Naive thymus-derived CD8-positive, alpha-beta T cell (primary cell): ENCODE measurements at regions not wholly inside any gene's neighbourhood (a gene's known extent, or its start where the extent isn't known, plus 50 kb on each side); places are given as distances from the start of the nearest gene placed in this dataset.
A peak's percentile ranks its signal among the peaks of the same experiment; 100 is the strongest.

Source experiments
- ATAC-seq, 2 donors: fragments of 150-1000 bp; cut with Tn5 transposase in 1 of 2; sonication (Bioruptor Pico), chemical (Tn5 transposase) in 1 of 2; 1 replicate in 1 of 2; 2 replicates in 1 of 2; pipeline ENCODE4 v1.10.0; 2021; ENCODE audit warnings: mild to moderate bottlenecking in 2 of 2, moderate library complexity in 2 of 2
- POLR2A ChIA-PET: fragments of 350-600 bp; sonication (Branson Sonifier 250); formaldehyde crosslinking; loops from one replicate; lab custom pipeline; 2021; ENCODE audit warnings: antibody characterized with exemption; lab: Charles Lee
- DNase-seq, 10 donors: peaks; one replicate each; pipeline versions ENCODE4 v3.0.0 to v3.0.0-alpha.2; 2020 to 2022
- H3K27ac Mint-ChIP-seq, 10 donors: one replicate each; pipeline ENCODE4 v1.8.0; 2020 to 2022; ENCODE audit warnings: mild to moderate bottlenecking in 10 of 10, mixed read lengths in 10 of 10, moderate library complexity in 4 of 10, inconsistent platforms in 1 of 10
- H3K27me3 Mint-ChIP-seq, 5 donors: one replicate each; pipeline ENCODE4 v1.8.0; 2021 to 2022; ENCODE audit warnings: mixed read lengths in 5 of 5
- H3K36me3 Mint-ChIP-seq, 3 donors: one replicate each; pipeline ENCODE4 v1.8.0; 2020 to 2022; ENCODE audit warnings: mixed read lengths in 3 of 3, mild to moderate bottlenecking in 2 of 3, inconsistent platforms in 1 of 3
- H3K4me1 Mint-ChIP-seq, 4 donors: one replicate each; pipeline ENCODE4 v1.8.0; 2021 to 2022; ENCODE audit warnings: mixed read lengths in 4 of 4
- H3K4me3 Mint-ChIP-seq, 10 donors: one replicate each; pipeline ENCODE4 v1.8.0; 2020 to 2022; ENCODE audit warnings: mild to moderate bottlenecking in 10 of 10, mixed read lengths in 10 of 10, moderate library complexity in 6 of 10, inconsistent platforms in 1 of 10
- H3K9me3 Mint-ChIP-seq, 9 donors: one replicate each; pipeline ENCODE4 v1.8.0; 2020 to 2022; ENCODE audit warnings: mixed read lengths in 9 of 9, mild to moderate bottlenecking in 3 of 9, inconsistent platforms in 1 of 9, moderate library complexity in 1 of 9

GRCh38 chr11:11044137-11044855, 186.4 kb upstream of the ZBED5 start:
- Mint-ChIP-seq H3K9me3 (no peaks in the 10 kb centered on the region), H3K27me3 (peaks cover 0 to 1% (median 0%) of the 10 kb centered on the region in 5 donors), H3K36me3 (peaks cover 0 to 1% (median 0%) of the 10 kb centered on the region in 3 donors), H3K27ac (peak overlapping the region in 1 of 10 donors; percentile 48), H3K4me3 (no peak overlapping the region), H3K4me1 (peaks cover 0 to 2% (median 0%) of the 10 kb centered on the region in 4 donors)
- POLR2A ChIA-PET = interaction anchor here (0.9 kb wide), 1 partner anchor 388 kb away, joined by 3 read pairs; no protein-coding TSS in a partner anchor
- DNase-seq (no peak), ATAC-seq (no peak)

- H3K36me3 Mint-ChIP-seq = peaks cover 0 to 1% (median 0%) of the 10 kb centered on the region in 3 donors
- peaks cover 0 to 1% (median 0%) of the 10 kb centered on the region in 5 donors for H3K27me3 Mint-ChIP-seq
- H3K4me1 Mint-ChIP-seq = peaks cover 0 to 2% (median 1%) of the 10 kb centered on the region in 4 donors
- DNase-seq (no peak), ATAC-seq (no peak)
- no peaks in the 10 kb centered on the region for H3K9me3 Mint-ChIP-seq
- no peak overlapping the region for H3K4me3 Mint-ChIP-seq
- POLR2A ChIA-PET = no interaction called here
- peak overlapping the region in 1 of 10 donors; percentile 43 for H3K27ac Mint-ChIP-seq
Observed at GRCh38 chr11:11043721-11044120, 185.9 kb upstream of the ZBED5 start.

DNA sequence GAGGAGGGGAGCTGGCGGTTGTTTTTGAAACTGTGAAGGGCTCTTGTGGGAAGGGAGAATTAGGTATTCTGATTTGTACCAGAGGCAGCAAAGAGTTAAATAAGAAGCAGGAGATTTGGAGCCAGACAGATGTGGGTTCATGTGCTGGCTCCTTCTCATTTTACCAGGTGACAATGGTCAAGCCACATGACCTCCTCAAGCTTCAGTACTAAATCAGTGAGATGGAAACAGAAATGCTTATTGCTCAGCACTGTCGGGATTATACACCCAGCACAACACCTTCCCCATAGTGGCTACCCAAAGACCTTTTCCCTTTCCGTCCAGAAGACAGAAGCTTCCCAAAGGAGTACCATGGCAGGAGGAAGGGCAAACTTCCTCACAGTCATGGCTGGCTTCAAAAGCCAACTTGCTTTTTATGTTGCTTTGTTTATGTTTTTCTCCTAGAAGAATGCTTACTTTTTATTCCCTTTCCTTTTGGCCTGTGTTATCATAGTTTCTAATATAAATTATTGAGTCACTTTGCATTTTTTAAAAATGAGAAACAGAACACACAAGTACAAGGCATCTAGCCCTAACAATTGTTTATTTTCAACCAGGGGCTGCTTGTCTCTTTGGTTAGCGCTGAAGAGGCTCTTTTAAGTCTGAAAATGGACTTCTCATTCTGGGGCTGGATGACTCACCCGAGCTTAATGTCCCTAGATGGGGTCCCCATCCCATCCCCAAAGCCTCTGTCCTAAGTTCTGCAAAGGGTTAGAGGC, 181.5 kb upstream of the ZBED5 start:
- Mint-ChIP-seq H3K36me3 (no peaks in the 10 kb centered on the region), H3K27ac (peak overlapping the region in 5 of 10 donors; percentile 7 to 45 (median 33))

GRCh38 chr11:11038782-11039181, 180.9 kb upstream of the ZBED5 start:
- H3K27ac Mint-ChIP-seq = peak overlapping the region in 5 of 10 donors; percentile 7 to 75 (median 39)
- peaks cover 0 to 5% (median 0%) of the 10 kb centered on the region in 5 donors for H3K27me3 Mint-ChIP-seq
- POLR2A ChIA-PET = interaction anchor here (1.0 to 3.2 kb wide), 3 partner anchors 110 to 181 kb away, joined by 4 to 22 read pairs (median 5); partner anchors contain the start of gene ZBED5
- H3K36me3 Mint-ChIP-seq = no peaks in the 10 kb centered on the region
- H3K4me3 Mint-ChIP-seq = no peak overlapping the region
- DNase-seq (no peak), ATAC-seq (no peak)
- no peaks in the 10 kb centered on the region for H3K9me3 Mint-ChIP-seq
- H3K4me1 Mint-ChIP-seq = peaks cover 6 to 27% (median 17%) of the 10 kb centered on the region in 4 donors

More for the DNA sequence above, 181.5 kb upstream of the ZBED5 start:
- Mint-ChIP-seq H3K27me3 (peaks cover 0 to 3% (median 0%) of the 10 kb centered on the region in 5 donors), H3K9me3 (no peaks in the 10 kb centered on the region), H3K4me3 (no peak overlapping the region), H3K4me1 (peaks cover 6 to 27% (median 17%) of the 10 kb centered on the region in 4 donors)
- DNase-seq (no peak), ATAC-seq (no peak)
- POLR2A ChIA-PET = no interaction called here

DNA sequence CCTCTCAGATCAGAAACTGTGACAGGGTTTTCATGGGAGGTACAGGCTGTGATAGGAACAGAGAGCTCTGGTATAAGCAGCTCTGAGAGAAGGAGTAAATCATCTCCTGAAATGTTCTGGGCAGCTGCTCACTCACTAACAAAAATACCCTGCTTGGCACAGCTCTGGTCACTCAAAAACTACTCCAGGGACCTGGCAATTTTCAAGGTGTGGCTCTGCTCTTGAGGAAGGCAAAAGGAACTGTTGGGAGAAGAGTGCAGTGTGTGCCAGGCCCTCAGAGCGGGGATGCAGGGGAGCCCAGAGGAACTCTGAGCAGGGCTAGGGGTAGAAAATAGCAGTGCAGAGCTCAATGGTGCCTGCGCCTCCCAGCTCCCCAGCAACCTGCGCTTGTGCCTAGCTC, 180.5 kb upstream of the ZBED5 start:
- H3K4me3 Mint-ChIP-seq = no peak overlapping the region
- peak overlapping the region in 6 of 10 donors; percentile 29 to 62 (median 40) for H3K27ac Mint-ChIP-seq
- POLR2A ChIA-PET = interaction anchor here (1.0 to 3.2 kb wide), 4 partner anchors 110 to 229 kb away, joined by 3 to 22 read pairs (median 4); partner anchors contain the start of genes EIF4G2 and ZBED5

GRCh38 chr11:11036848-11037732, 179.2 kb upstream of the ZBED5 start:
- POLR2A ChIA-PET = interaction anchor here (0.9 to 3.2 kb wide), 6 partner anchors 104 to 751 kb away, joined by 3 to 22 read pairs (median 3); partner anchors contain the start of gene EIF4G2
- peaks cover 6 to 27% (median 17%) of the 10 kb centered on the region in 4 donors for H3K4me1 Mint-ChIP-seq
- DNase-seq (peak in 9 of 10 donors; percentile 17 to 71 (median 44)), ATAC-seq (peak; percentile 91 to 95)
- H3K9me3 Mint-ChIP-seq = no peaks in the 10 kb centered on the region
- peak overlapping the region in 2 of 10 donors; percentile 11 to 18 for H3K4me3 Mint-ChIP-seq
- H3K27ac Mint-ChIP-seq = peak overlapping the region; percentile 22 to 88 (median 79)
- H3K27me3 Mint-ChIP-seq = peaks cover 0 to 5% (median 0%) of the 10 kb centered on the region in 5 donors
- H3K36me3 Mint-ChIP-seq = no peaks in the 10 kb centered on the region

More for the DNA sequence above, 180.5 kb upstream of the ZBED5 start:
- H3K9me3 Mint-ChIP-seq = no peaks in the 10 kb centered on the region
- DNase-seq (no peak), ATAC-seq (no peak)
- H3K27me3 Mint-ChIP-seq = peaks cover 0 to 5% (median 0%) of the 10 kb centered on the region in 5 donors
- H3K36me3 Mint-ChIP-seq = no peaks in the 10 kb centered on the region
- H3K4me1 Mint-ChIP-seq = peaks cover 6 to 27% (median 17%) of the 10 kb centered on the region in 4 donors

DNA sequence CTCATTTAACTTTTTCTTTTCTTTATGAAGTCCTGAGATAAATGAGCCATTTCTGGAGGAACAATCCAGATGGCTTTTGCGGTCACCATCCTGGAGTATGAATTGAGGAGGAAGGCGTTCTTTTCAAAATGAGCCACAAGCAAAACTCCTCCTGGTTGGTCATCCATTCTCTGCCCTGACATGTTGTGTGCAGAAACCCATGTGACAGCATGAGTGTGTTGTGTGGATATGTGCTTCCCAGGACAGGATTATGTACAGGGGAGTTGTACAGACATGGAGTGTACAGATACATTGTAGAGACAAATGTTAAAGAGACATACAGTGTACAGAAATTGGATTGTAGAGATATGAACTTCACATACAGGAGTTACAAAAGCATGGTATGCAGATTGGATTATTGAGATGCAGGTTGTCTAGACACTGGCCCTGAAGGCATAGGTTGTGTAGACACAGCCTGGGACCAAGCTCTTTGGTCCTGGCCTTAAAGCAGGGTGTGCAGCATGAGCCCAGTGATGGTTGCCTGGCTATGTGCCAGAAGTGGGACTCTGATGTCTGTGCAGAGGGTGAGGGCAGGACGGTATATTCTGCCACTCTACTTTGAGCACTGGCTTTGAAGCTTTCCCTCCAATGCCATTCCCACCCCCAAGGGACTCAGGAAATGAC, 178.5 kb upstream of the ZBED5 start:
- POLR2A ChIA-PET = interaction anchor here (0.9 to 3.2 kb wide), 5 partner anchors 105 to 752 kb away, joined by 3 to 22 read pairs (median 3); no protein-coding TSS in a partner anchor
- peak; percentile 34 to 38 for ATAC-seq
- Mint-ChIP-seq H3K27me3 (peaks cover 0 to 5% (median 0%) of the 10 kb centered on the region in 5 donors), H3K4me1 (peaks cover 6 to 27% (median 17%) of the 10 kb centered on the region in 4 donors), H3K4me3 (no peak overlapping the region), H3K9me3 (no peaks in the 10 kb centered on the region), H3K36me3 (no peaks in the 10 kb centered on the region), H3K27ac (peak overlapping the region; percentile 0 to 88 (median 74))
- no peak for DNase-seq

- no peak overlapping the region for H3K4me3 Mint-ChIP-seq
- H3K36me3 Mint-ChIP-seq = no peaks in the 10 kb centered on the region
- H3K4me1 Mint-ChIP-seq = peaks cover 6 to 27% (median 17%) of the 10 kb centered on the region in 4 donors
- POLR2A ChIA-PET = interaction anchor here (3.2 kb wide), 1 partner anchor 123 kb away, joined by 22 read pairs; no protein-coding TSS in a partner anchor
- peaks cover 0 to 5% (median 0%) of the 10 kb centered on the region in 5 donors for H3K27me3 Mint-ChIP-seq
- no peak for ATAC-seq
- no peak for DNase-seq
- H3K27ac Mint-ChIP-seq = no peak overlapping the region
- no peaks in the 10 kb centered on the region for H3K9me3 Mint-ChIP-seq
Observed at GRCh38 chr11:11035331-11035730, 177.5 kb upstream of the ZBED5 start.

GRCh38 chr11:11034476-11034875, 176.6 kb upstream of the ZBED5 start:
- H3K27me3 Mint-ChIP-seq = peaks cover 0 to 5% (median 0%) of the 10 kb centered on the region in 5 donors
- DNase-seq (no peak), ATAC-seq (no peak)
- H3K4me1 Mint-ChIP-seq = peaks cover 3 to 27% (median 17%) of the 10 kb centered on the region in 4 donors
- H3K36me3 Mint-ChIP-seq = no peaks in the 10 kb centered on the region
- POLR2A ChIA-PET = no interaction called here
- H3K27ac Mint-ChIP-seq = peak overlapping the region in 1 of 10 donors; percentile 43
- H3K9me3 Mint-ChIP-seq = no peaks in the 10 kb centered on the region
- no peak overlapping the region for H3K4me3 Mint-ChIP-seq

GRCh38 chr11:11032066-11032465, 174.2 kb upstream of the ZBED5 start:
- Mint-ChIP-seq H3K9me3 (no peaks in the 10 kb centered on the region), H3K27me3 (peaks cover 0 to 16% (median 0%) of the 10 kb centered on the region in 5 donors), H3K36me3 (no peaks in the 10 kb centered on the region), H3K4me3 (no peak overlapping the region), H3K4me1 (peaks cover 6 to 17% (median 8%) of the 10 kb centered on the region in 4 donors), H3K27ac (no peak overlapping the region)
- POLR2A ChIA-PET = no interaction called here
- ATAC-seq = no peak
- no peak for DNase-seq

DNA sequence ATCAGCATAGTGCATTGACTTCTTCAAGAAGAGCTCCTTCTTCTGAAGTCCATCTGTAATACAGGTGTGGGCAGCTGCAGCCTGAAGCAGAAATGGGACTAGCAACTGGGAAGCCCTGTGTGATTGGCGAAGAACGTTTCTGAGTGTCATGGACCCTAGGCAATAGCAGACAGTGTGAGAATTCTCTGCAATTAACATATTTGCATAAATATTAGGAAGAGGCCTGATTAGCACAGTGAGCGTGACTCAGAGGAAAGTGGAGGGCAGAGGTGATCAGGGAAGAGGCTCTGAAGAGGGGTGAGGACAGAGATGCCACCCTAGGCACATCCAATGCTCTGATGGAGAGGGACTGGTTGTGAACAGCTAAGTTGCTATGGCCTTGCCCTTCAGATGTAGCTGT, 171.2 kb upstream of the ZBED5 start:
- H3K4me1 Mint-ChIP-seq = peaks cover 0 to 6% (median 3%) of the 10 kb centered on the region in 4 donors
- no peak overlapping the region for H3K4me3 Mint-ChIP-seq
- no peaks in the 10 kb centered on the region for H3K9me3 Mint-ChIP-seq
- H3K27ac Mint-ChIP-seq = no peak overlapping the region
- H3K36me3 Mint-ChIP-seq = no peaks in the 10 kb centered on the region
- ATAC-seq (no peak), DNase-seq (no peak)
- POLR2A ChIA-PET = interaction anchor here (1.4 kb wide), 1 partner anchor 130 kb away, joined by 5 read pairs; no protein-coding TSS in a partner anchor
- H3K27me3 Mint-ChIP-seq = peaks cover 0 to 10% (median 0%) of the 10 kb centered on the region in 5 donors
